ENCODE measurements at regions not wholly inside any gene's neighbourhood (a gene's known extent, or its start where the extent isn't known, plus 50 kb on each side); places are given as distances from the start of the nearest gene placed in this dataset.
"Not testable (repeated sequence)": the region's sequence is repeated elsewhere in the genome, so short reads cannot be mapped to it uniquely, and the experiment has no call there.

DNA sequence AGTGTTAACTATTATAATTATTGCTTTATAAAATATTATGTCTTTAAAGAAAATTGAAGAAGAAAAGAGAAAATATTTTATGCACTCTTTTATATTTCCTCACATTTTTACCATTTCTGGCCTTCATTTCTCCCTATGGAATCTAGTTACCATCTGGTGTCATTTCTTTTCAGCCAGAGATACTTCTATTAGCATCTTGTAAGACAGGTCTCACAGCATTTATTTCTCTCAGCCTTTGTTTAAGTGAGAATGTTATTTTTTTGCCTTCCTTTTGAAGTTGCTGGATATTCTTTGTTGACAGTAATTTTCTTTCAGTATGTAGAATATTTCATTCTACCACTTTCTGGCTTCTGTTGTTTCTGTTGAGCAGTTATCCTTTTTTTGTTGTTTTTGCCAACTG, 652.1 kb upstream of the CITED2 start:
- intact Hi-C loops (cut with micrococcal nuclease), result no loop called here

DNA sequence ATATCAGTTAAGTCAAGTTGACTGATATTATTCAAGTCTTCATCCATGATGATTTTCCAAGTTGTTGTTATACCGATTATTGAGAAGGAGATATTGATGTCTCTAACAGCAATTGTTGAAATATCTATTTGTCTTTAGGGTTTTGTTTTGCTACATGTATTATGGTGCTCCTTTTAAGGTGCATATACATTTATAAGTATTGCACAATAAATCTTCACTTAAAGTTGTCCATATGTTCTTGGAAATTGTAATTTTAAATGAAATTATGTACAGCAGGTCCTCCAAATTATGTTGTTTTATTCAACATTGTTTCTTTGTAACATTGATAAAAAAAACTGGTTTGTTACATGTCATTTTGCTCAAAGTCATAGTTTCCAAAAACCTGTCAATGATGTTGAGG, 650.7 kb upstream of the CITED2 start:
- intact Hi-C loops (cut with micrococcal nuclease), result no loop called here

- intact Hi-C loops (cut with micrococcal nuclease), result no loop called here
These were observed 645.9 kb upstream of the CITED2 start for GRCh38 chr6:140020207-140020791.

DNA sequence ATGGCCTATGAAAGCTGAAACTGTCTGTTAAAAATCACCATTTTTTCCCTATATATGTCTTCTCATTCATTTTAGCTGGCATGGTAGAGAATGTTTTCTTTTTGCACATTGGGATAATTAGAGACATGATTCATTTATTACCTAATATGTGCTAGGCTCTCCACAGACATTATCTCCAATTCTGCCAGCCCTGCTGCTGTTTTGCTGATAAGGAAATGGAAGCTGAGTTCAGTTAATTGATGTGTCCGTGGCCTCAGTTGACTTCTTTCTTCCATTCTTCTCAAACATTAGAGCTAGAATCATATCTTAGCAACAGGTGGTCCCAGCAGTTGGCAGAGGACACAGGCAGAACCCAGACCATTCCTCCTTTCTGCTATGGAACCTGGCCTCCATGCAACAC, 644.1 kb upstream of the CITED2 start:
- intact Hi-C loops (cut with micrococcal nuclease), result no loop called here

- intact Hi-C loops (cut with micrococcal nuclease), result no loop called here
These were observed 643.0 kb upstream of the CITED2 start for GRCh38 chr6:140017470-140017869.

DNA sequence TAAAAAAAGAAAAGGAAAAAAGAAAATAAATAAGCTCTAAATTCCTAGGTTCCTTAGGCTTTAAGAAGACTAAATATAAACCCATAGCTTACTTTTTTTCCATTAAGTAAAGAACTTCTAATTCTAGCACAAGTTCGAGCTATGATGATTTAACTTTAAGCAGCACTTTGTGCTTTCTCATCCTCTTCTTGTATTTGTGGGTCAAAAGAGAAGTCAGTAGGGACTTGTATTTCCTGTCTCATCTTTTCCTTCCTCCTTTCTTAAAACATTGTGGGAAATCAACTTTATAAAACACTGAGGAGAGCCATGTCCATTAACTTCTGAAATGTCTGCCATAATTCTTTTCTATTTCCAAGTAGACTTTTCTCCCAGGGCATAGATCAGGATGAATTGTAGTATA, 637.7 kb upstream of the CITED2 start:
- intact Hi-C loops (cut with micrococcal nuclease), result no loop called here

- intact Hi-C loops (cut with micrococcal nuclease), result no loop called here
These were observed 637.1 kb upstream of the CITED2 start for GRCh38 chr6:140011537-140011936.

GRCh38 chr6:140009286-140009685, 634.8 kb upstream of the CITED2 start:
- intact Hi-C loops (cut with micrococcal nuclease), result no loop called here

DNA sequence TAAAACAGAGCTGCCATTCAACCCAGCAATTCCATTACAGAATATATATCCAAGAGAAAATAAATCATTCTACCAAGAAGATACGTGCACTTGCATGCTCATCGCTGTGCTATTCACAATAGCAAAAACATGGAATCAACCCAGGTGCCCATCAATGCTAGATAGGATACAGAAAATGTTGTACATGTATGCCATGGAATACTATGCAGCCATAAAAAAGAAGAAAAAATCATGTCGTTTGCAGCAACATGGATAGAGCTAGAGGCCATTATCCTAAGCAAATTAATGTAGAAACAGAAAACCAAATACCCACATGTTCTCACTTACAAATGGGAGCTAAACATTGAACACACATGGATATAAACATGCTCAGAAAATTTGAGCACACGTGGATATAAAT, 633.1 kb upstream of the CITED2 start:
- intact Hi-C loops (cut with micrococcal nuclease), result no loop called here

GRCh38 chr6:140003217-140003616, 628.8 kb upstream of the CITED2 start:
- intact Hi-C loops (cut with micrococcal nuclease), result loop anchor here (5.0 kb wide), 1 partner anchor 631 kb away; the partner anchor contains the start of gene CITED2

DNA sequence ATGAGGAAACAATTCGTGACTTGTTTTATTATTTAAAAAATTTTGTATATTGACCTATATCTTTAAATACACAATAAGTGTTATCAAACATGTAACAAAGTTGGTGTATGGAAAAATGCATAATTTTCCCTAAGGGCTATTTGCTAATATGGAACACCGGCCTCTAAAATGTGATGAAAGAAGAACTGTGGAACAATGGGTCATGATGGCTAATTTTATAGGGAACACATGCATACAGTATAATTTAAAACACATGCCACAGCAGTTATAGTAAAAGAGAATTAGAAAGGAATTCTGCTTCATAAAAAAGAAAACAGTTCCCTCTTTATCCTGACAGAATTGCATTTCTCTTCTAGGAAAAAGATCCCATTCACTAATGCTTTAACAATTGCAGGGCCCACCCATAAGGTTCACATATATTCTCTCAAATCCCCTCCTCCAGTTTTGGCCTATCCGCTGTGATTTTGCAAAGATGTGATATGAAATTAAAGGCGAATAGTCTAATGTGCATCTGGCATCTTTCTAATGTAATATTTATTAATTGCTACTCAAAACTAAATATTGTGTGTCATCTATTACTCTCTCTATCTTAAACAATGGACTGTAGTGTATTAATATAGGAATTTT, 628.1 kb upstream of the CITED2 start:
- intact Hi-C loops (cut with micrococcal nuclease), result loop anchor here (5.0 kb wide), 1 partner anchor 630 kb away; the partner anchor contains the start of gene CITED2

DNA sequence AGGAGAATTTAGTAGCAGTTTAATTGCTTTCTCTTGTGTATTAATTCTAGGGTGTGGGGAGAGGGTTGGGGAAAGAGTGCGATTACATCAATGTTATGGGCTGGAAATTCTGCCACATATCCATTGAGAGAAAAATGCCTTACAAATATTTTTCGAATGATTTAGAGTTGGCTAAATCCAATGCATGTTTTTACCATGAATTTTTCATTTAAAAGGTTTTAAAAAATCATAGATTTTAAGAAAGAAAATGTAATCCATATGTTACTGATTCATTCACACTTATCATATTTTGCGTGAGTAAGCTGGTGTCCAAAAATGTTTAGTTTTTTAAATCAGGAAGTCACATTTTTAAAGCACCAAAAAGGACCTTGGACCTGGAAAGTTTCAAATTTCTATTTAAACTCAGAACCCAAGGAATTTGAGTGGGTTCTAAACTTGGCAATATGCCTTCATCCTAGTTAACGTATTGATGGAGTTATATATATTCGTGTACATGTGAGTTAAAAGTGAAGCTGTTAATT, 627.4 kb upstream of the CITED2 start:
- intact Hi-C loops (cut with micrococcal nuclease), result loop anchor here (5.0 kb wide), 1 partner anchor 630 kb away; the partner anchor contains the start of gene CITED2

- intact Hi-C loops (cut with micrococcal nuclease), result loop anchor here (5.0 kb wide), 1 partner anchor 629 kb away; the partner anchor contains the start of gene CITED2
These were observed 626.6 kb upstream of the CITED2 start for GRCh38 chr6:140001005-140001404.

DNA sequence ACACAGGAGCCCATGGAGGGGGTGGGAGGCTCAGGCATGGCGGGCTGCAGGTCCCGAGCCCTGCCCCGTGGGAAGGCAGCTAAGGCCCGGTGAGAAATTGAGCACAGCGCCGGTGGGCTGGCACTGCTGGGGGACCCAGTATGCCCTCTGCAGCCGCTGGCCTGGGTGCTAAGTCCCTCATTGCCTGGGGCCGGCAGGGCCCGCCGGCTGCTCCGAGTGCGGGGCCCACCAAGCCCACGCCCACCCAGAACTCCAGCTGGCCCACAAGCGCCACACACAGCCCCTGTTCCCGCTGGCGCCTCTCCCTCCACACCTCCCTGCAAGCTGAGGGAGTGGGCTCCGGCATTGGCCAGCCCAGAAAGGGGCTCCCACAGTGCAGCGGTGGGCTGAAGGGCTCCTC, 625.2 kb upstream of the CITED2 start:
- intact Hi-C loops (cut with micrococcal nuclease), result loop anchor here (5.0 kb wide), 1 partner anchor 627 kb away; the partner anchor contains the start of gene CITED2

GRCh38 chr6:139998478-139998877, 624.0 kb upstream of the CITED2 start:
- intact Hi-C loops (cut with micrococcal nuclease), result not testable (repeated sequence)

DNA sequence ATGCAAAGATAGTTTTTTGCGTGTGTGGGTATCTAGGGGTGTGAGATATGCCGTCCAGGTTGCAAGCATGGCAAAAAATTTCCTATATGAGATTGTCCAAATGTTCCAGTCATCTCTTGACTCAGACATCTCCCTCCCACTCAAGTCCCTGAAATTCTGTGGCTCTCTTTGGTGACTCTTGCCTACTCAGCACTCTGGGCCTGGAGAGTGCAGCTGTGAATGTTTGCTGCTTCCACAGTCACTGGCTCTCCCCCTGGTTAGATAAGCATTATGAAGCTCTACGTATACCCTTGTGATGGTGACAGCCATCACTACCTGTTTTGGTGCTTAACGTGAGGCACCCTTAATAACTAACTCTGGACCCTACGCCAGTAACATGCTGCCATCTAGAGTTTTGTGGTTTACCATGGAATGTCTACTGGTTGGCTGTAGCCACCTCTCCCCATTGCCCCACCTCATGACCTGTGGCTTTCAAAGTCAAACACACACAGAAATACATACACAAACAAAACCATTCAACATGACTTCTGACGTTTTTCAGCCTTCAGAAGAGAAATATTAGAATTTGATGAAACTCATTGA, 621.9 kb upstream of the CITED2 start:
- intact Hi-C loops (cut with micrococcal nuclease), result no loop called here

DNA sequence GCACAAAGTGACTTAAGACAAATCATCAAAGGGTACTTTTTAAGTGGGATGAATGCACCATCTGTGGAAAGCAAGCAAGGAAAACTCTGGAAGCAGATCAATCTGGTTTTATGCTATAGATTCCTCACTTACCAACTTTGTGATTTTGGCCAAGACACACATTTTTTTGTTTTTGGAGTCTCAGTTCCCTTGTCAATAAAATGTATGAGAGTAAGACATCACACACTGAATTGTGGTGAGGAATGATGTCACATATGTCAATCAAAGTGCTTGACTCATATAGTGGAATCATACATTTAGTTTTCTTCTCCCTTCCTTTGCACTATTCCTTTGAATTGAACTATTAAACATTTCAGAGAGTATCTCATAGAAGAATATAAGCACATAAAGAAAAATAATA, 620.5 kb upstream of the CITED2 start:
- intact Hi-C loops (cut with micrococcal nuclease), result no loop called here

DNA sequence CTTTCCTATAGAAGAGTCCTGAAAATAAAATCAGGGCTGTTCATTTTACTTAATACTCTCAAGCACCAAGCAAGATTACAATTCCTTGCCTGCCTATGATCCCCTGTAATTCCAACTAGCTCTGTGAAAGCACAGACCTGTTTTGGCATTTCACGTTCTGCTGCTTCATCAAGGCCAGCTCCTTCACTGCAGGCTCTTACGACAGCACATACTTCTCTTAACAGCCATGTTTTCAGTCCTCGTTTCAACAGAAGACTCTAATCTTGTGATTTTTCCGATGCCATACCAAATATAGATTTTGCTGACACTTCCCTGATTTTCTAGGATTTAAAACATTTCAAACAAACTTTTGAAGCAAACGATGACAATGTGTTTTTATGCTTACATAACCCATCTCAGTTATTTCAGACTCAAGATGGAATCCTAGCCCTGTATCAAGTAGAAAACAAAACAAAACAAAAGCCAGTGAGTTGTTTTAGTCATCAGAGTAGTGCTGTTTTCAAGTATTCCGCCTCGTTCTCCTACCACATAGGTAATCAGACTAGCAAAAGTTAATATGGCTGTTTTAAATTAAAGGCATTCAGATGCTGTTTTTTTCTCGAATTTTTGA, 616.5 kb upstream of the CITED2 start:
- intact Hi-C loops (cut with micrococcal nuclease), result no loop called here

GRCh38 chr6:139990026-139990686, 615.7 kb upstream of the CITED2 start:
- intact Hi-C loops (cut with micrococcal nuclease), result no loop called here

DNA sequence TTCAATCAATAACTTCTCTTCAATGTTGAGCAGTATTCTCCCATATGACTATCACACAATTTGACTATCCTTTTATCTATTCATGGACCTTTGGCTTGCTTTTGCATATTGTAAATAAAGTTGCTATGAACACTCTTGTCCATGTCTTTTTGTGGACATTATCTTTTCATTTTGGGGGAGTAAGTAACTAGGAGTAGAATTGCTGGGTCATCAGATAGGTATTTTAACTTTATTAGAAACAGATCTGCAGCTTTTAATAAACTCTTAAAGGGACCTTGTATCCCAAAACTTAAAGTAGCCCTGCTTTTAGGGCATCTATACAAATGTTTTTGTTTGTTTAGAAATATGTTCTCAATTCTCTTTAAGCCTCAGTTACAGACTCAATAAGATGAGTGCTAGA, 614.2 kb upstream of the CITED2 start:
- intact Hi-C loops (cut with micrococcal nuclease), result no loop called here

- intact Hi-C loops (cut with micrococcal nuclease), result no loop called here
These were observed 612.6 kb upstream of the CITED2 start for GRCh38 chr6:139987091-139987490.

All from T-helper 2 cell treated with Interferon-gamma antibody and Interleukin-4, amounts not matched to agents 100 ng/mL and 5 ng/mL, for 36 hours (primary cell).